B cell (primary cell): ENCODE measurements at regions not wholly inside any gene's neighbourhood (a gene's known extent, or its start where the extent isn't known, plus 50 kb on each side); places are given as distances from the start of the nearest gene placed in this dataset.

Experiments
- ATAC-seq: fragments of 200-7000 bp; cut with Tn5 transposase; one replicate; pipeline ENCODE4 v1.10.0; 2021; ENCODE audit warnings: low read depth, mild to moderate bottlenecking, moderate number of reproducible peaks, moderate library complexity
- CTCF ChIA-PET: fragments of 350-600 bp; sonication (Branson Sonifier 250); formaldehyde crosslinking; loops from one replicate; lab custom pipeline; 2021; ENCODE audit warnings: antibody characterized with exemption, inconsistent platforms; lab: Charles Lee
- POLR2A ChIA-PET: fragments of 350-600 bp; sonication (Branson Sonifier 250); formaldehyde crosslinking; loops from one replicate; lab custom pipeline; 2021; ENCODE audit warnings: antibody characterized with exemption; lab: Charles Lee
- DNase-seq: peaks from one replicate; pipeline ENCODE4 v3.0.0; 2013
- H2AFZ ChIP-seq: 2 replicates; pipeline ENCODE4 v1.6.1; 2012; ENCODE audit warnings: mild to moderate bottlenecking, low read depth, low read length; ENCODE audit not compliant: insufficient read depth, poor library complexity, severe bottlenecking
- H3K27ac ChIP-seq, 2 donors: 1 replicate in 1 of 2; 2 replicates in 1 of 2; pipeline ENCODE4 v1.5.1; 2012 to 2013; ENCODE audit warnings: low read length in 2 of 2, mild to moderate bottlenecking in 2 of 2, moderate library complexity in 1 of 2
- H3K27me3 ChIP-seq, 4 experiments: fragments of 200-600 bp in 1 of 4; sonication (generic) in 1 of 4; replicated peaks in 1 of 4; 1 replicate in 2 of 4; 2 replicates in 2 of 4; pipeline versions ENCODE4 v1.6.1 to v1.7.0; 2013 to 2016; ENCODE audit warnings: low read length in 3 of 4, mild to moderate bottlenecking in 2 of 4, mixed read lengths in 1 of 4, moderate library complexity in 1 of 4; ENCODE audit not compliant: insufficient read depth in 4 of 4, control insufficient read depth in 3 of 4; ENCODE audit errors: control extremely low read depth in 1 of 4
- H3K36me3 ChIP-seq, 2 experiments: replicated peaks in 1 of 2; 1 replicate in 1 of 2; 2 replicates in 1 of 2; pipeline versions ENCODE4 v1.6.1 to v1.7.1; 2013; ENCODE audit warnings: low read length in 1 of 2; ENCODE audit not compliant: insufficient read depth in 2 of 2, control insufficient read depth in 1 of 2; ENCODE audit errors: control extremely low read depth in 1 of 2, extremely low read depth in 1 of 2
- H3K4me1 ChIP-seq, 2 donors: fragments of 200-600 bp in 1 of 2; sonication (generic) in 1 of 2; 1 replicate in 1 of 2; 2 replicates in 1 of 2; pipeline versions ENCODE4 v1.5.1 to v1.6.1; 2013 to 2017; ENCODE audit warnings: low read length in 2 of 2; ENCODE audit not compliant: control insufficient read depth in 2 of 2, insufficient read depth in 2 of 2
- H3K4me2 ChIP-seq: replicated peaks from 2 replicates; pipeline ENCODE3; 2012; ENCODE audit warnings: mild to moderate bottlenecking, low read depth, low read length; ENCODE audit not compliant: poor library complexity, severe bottlenecking
- H3K4me3 ChIP-seq, 5 experiments: fragments of 200-600 bp in 1 of 5; sonication (generic) in 1 of 5; 1 replicate in 3 of 5; 2 replicates in 2 of 5; pipeline versions ENCODE4 v1.5.1 to v1.7.0; 2011 to 2016; ENCODE audit warnings: low read length in 4 of 5, mild to moderate bottlenecking in 4 of 5, low read depth in 2 of 5, control low read depth in 1 of 5, moderate library complexity in 1 of 5; ENCODE audit not compliant: insufficient read depth in 1 of 5; ENCODE audit errors: control extremely low read depth in 1 of 5, extremely low read depth in 1 of 5
- H3K79me2 ChIP-seq: fragments of 200-600 bp; sonication (generic); one replicate; pipeline ENCODE4 v1.6.0; 2016; ENCODE audit warnings: low read length; ENCODE audit not compliant: control insufficient read depth, insufficient read depth
- H3K9ac ChIP-seq: fragments of 200-600 bp; sonication (generic); 2 replicates; pipeline ENCODE4 v1.6.1; 2017; ENCODE audit warnings: mild to moderate bottlenecking, low read length, moderate library complexity
- H3K9me3 ChIP-seq, 3 donors: one replicate each; pipeline versions ENCODE4 v1.6.1 to v1.7.1; 2013; ENCODE audit warnings: low read length in 2 of 3; ENCODE audit not compliant: control insufficient read depth in 2 of 3, insufficient read depth in 1 of 3; ENCODE audit errors: control extremely low read depth in 1 of 3
- H4K20me1 ChIP-seq: 2 replicates; pipeline ENCODE4 v1.6.0; 2012; ENCODE audit warnings: mild to moderate bottlenecking, low read length; ENCODE audit not compliant: insufficient read depth, control insufficient read depth, poor library complexity, severe bottlenecking
- H3K27ac Mint-ChIP-seq: one replicate; pipeline ENCODE4 v1.8.0; 2021; ENCODE audit warnings: mixed read lengths
- H3K27me3 Mint-ChIP-seq: one replicate; pipeline ENCODE4 v1.8.0; 2021; ENCODE audit warnings: mixed read lengths
- H3K4me1 Mint-ChIP-seq: one replicate; pipeline ENCODE4 v1.8.0; 2021; ENCODE audit warnings: mixed read lengths
- H3K4me3 Mint-ChIP-seq: one replicate; pipeline ENCODE4 v1.8.0; 2021; ENCODE audit warnings: mixed read lengths
- H3K9me3 Mint-ChIP-seq: one replicate; pipeline ENCODE4 v1.8.0; 2022; ENCODE audit warnings: mixed read lengths; ENCODE audit not compliant: insufficient read depth
- EZH2 ChIP-seq: IDR thresholded peaks from 2 replicates; pipeline ENCODE4 v1.6.1; 2012; ENCODE audit warnings: borderline replicate concordance, low read depth, mild to moderate bottlenecking, moderate library complexity, low read length; ENCODE audit not compliant: insufficient read depth, poor library complexity, severe bottlenecking
- WGBS: methylation state at CpG from one replicate; pipeline ENCODE4 v1.1.5; 2013; ENCODE audit warnings: missing lambda C conversion rate; ENCODE audit not compliant: insufficient coverage; 5-methylcytosine and 5-hydroxymethylcytosine counted together
- intact Hi-C: fragments of 100-400 bp; cut with micrococcal nuclease; formaldehyde crosslinking; loops from one replicate; pipeline ENCODE4 v1.10.0; 2022
- TF ChIP-seq, protein P1 (sequence below): fragments of 200-600 bp; IDR thresholded peaks from one replicate; pipeline ENCODE4 v1.8.0; 2022; ENCODE audit warnings: antibody characterized with exemption, mild to moderate bottlenecking

DNA sequence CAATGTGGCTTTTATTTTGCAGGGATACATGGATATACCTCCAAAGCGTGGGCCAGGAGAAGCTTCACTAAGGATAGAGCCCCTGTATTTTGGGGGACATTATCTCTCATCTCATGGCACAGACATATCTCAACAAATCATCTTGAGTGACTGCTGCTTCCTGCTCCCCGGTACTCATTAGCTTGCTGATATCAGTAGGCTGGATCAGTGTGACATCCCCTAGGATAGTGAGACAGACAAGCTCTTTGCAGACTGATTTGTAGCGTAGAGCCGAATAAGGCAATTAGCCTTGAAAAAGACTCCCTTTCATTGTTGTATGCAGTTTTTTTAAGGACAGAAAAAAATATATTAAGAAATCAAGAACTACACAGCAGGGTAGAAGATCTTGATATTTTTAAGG lies 237.7 kb upstream of the CDH9 start:
- Histone ChIP-seq H3K27me3 (no peaks in the 10 kb centered on the region), H3K4me2 (no peak overlapping the region), H3K79me2 (no peaks in the 10 kb centered on the region), H3K4me3 (no peak overlapping the region), H4K20me1 (no peaks in the 10 kb centered on the region), H3K9ac (no peak overlapping the region), H3K9me3 (peaks cover 0 to 2% (median 0%) of the 10 kb centered on the region in 3 donors), H3K4me1 (no peaks in the 10 kb centered on the region), H3K27ac (no peak overlapping the region), H2AFZ (no peak overlapping the region), H3K36me3 (no peaks in the 10 kb centered on the region)
- POLR2A ChIA-PET = no interaction called here
- CTCF ChIA-PET = no interaction called here
- WGBS = no CpG with 5 or more reads among the region's 4 CpGs
- intact Hi-C loops = no loop called here
- H3K4me1 Mint-ChIP-seq = no peaks in the 10 kb centered on the region
- TF ChIP-seq, protein P1, sequence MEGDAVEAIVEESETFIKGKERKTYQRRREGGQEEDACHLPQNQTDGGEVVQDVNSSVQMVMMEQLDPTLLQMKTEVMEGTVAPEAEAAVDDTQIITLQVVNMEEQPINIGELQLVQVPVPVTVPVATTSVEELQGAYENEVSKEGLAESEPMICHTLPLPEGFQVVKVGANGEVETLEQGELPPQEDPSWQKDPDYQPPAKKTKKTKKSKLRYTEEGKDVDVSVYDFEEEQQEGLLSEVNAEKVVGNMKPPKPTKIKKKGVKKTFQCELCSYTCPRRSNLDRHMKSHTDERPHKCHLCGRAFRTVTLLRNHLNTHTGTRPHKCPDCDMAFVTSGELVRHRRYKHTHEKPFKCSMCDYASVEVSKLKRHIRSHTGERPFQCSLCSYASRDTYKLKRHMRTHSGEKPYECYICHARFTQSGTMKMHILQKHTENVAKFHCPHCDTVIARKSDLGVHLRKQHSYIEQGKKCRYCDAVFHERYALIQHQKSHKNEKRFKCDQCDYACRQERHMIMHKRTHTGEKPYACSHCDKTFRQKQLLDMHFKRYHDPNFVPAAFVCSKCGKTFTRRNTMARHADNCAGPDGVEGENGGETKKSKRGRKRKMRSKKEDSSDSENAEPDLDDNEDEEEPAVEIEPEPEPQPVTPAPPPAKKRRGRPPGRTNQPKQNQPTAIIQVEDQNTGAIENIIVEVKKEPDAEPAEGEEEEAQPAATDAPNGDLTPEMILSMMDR = no peak
- TF ChIP-seq EZH2 = no peak
- ATAC-seq (no peak), DNase-seq (no peak)
- no peaks in the 10 kb centered on the region for H3K27me3 Mint-ChIP-seq
- no peak overlapping the region for H3K4me3 Mint-ChIP-seq
- no peak overlapping the region for H3K27ac Mint-ChIP-seq
- no peaks in the 10 kb centered on the region for H3K9me3 Mint-ChIP-seq

GRCh38 chr5:27275345-27275744 lies 237.0 kb upstream of the CDH9 start:
- H3K27me3 ChIP-seq = no peaks in the 10 kb centered on the region
- Mint-ChIP-seq H3K27me3 (no peaks in the 10 kb centered on the region), H3K27ac (no peak overlapping the region), H3K4me1 (no peaks in the 10 kb centered on the region), H3K4me3 (no peak overlapping the region), H3K9me3 (no peaks in the 10 kb centered on the region)
- ChIA-PET CTCF (no interaction called here), POLR2A (no interaction called here)
- no CpG with 5 or more reads among the region's 3 CpGs for WGBS
- H3K9me3 ChIP-seq = peaks cover 0 to 2% (median 0%) of the 10 kb centered on the region in 3 donors
- ATAC-seq (no peak), DNase-seq (no peak)
- H3K4me2 ChIP-seq = no peak overlapping the region
- TF ChIP-seq, protein P1 = no peak
- TF ChIP-seq EZH2 = no peak
- H2AFZ ChIP-seq = no peak overlapping the region
- H3K79me2 ChIP-seq = no peaks in the 10 kb centered on the region
- intact Hi-C loops = no loop called here
- no peak overlapping the region for H3K4me3 ChIP-seq
- no peaks in the 10 kb centered on the region for H3K4me1 ChIP-seq
- no peak overlapping the region for H3K9ac ChIP-seq
- H3K36me3 ChIP-seq = no peaks in the 10 kb centered on the region
- H3K27ac ChIP-seq = no peak overlapping the region
- H4K20me1 ChIP-seq = no peaks in the 10 kb centered on the region
